ENCODE measurements at regions not wholly inside any gene's neighbourhood (a gene's known extent, or its start where the extent isn't known, plus 50 kb on each side); places are given as distances from the start of the nearest gene placed in this dataset.

GRCh38 chr6:40807484-40807883 is 220.3 kb upstream of the LRFN2 start:
- TF ChIP-seq GABPA (IDR thresholded peaks at IDR 0.05; ENCODE audit: borderline replicate concordance, insufficient read depth, low read length) = no peak
- no peak for TF ChIP-seq TAF1 (IDR thresholded peaks at IDR 0.05; ENCODE audit: low read depth, low read length)
- no peak for TF ChIP-seq CTCF (IDR thresholded peaks at IDR 0.05; ENCODE audit: control extremely low read depth in 1 of 3, insufficient read depth in 1 of 3, low read depth in 1 of 3, low read length in 3 of 3)
- no peak for TF ChIP-seq EZH2 (IDR thresholded peaks at IDR 0.05; ENCODE audit: low read depth, low read length, severe bottlenecking)
- TF ChIP-seq PHF8 (conservative IDR thresholded peaks at IDR 0.05; ENCODE audit: low read depth, low read length) = no peak
- TF ChIP-seq RAD21 (IDR thresholded peaks at IDR 0.05 in 1 of 2, conservative IDR thresholded peaks at IDR 0.05 in 1 of 2; ENCODE audit: low read depth in 2 of 2, low read length in 2 of 2) = no peak
- TF ChIP-seq FOSL1 (IDR thresholded peaks at IDR 0.05; ENCODE audit: insufficient read depth, low read depth, low read length) = no peak
- TF ChIP-seq CHD1 (IDR thresholded peaks at IDR 0.05; ENCODE audit: low read depth, low read length) = no peak
- no peak for TF ChIP-seq POLR2A (IDR thresholded peaks at IDR 0.05; ENCODE audit: control extremely low read depth in 1 of 2, low read depth in 2 of 2, low read length in 2 of 2)
- TF ChIP-seq EP300 (IDR thresholded peaks at IDR 0.05; ENCODE audit: borderline replicate concordance in 1 of 2, low read depth in 2 of 2, low read length in 2 of 2) = no peak
- TF ChIP-seq HDAC2 (IDR thresholded peaks at IDR 0.05; ENCODE audit: borderline replicate concordance in 1 of 2, low read depth in 2 of 2, low read length in 2 of 2) = no peak
- no peak for TF ChIP-seq MAFK (IDR thresholded peaks at IDR 0.05; ENCODE audit: low read depth, low read length)
- TF ChIP-seq YY1 (IDR thresholded peaks at IDR 0.05; ENCODE audit: low read depth, low read length) = no peak
- TF ChIP-seq POLR2AphosphoS5 (IDR thresholded peaks at IDR 0.05; ENCODE audit: low read depth, low read length) = no peak
